HG03064 (cell line): ENCODE measurements at regions not wholly inside any gene's neighbourhood (a gene's known extent, or its start where the extent isn't known, plus 50 kb on each side); places are given as distances from the start of the nearest gene placed in this dataset.
"Not testable (repeated sequence)": the region's sequence is repeated elsewhere in the genome, so short reads cannot be mapped to it uniquely, and the experiment has no call there.

Experiments
- ATAC-seq: cut with Tn5 transposase; IDR thresholded peaks from one replicate; pipeline ENCODE4 v1.9.1; 2021; ENCODE audit warnings: low read depth; ENCODE audit not compliant: unreplicated experiment

DNA sequence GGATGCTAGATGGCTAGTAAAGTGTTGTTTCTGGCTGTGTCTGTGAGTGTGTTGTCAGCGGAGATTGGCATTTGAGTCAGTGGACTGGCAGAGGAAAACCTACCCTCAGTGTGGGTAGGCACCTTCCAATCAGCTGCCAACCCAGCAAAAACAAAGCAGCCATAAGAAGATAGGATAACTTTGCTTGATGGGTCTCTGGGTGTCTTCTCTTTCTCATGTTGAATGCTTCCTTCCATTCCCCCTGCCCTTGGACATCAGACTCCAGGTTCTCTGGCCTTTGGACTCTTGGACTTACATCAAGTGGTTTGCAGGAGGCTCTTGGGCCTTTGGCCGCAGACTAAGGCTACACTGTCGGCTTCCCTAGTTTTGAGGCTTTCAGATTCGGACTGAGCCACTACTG lies 429.0 kb upstream of the ZNF804A start:
- no peak for ATAC-seq

DNA sequence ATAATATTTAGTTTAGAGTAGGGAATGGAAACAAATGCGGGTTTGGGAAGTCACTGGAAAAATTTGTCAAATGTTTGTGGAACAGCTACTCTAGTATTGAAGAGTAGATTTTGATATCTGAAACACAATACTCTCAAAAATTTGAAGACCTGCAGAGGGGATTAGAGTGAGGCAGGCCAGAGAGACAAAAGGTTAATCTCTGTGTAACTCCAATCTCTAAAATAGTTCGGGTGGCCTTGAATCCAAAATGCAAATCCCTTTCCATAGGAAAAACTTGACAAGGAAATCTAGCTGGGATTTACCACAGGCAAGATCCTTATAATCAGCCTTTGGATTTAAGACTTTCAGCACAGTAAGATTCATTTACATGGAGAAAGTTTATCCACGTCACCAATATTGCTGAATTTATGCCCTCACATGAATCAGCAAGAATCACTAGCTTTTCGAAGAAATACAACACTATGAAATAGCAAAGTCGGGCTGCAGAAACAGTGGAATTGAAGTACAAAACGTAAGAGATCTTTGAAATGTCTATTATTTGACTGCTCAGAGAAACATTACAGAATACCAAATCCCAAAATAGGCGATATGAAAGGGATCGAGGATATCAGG lies 423.7 kb upstream of the ZNF804A start:
- no peak for ATAC-seq

DNA sequence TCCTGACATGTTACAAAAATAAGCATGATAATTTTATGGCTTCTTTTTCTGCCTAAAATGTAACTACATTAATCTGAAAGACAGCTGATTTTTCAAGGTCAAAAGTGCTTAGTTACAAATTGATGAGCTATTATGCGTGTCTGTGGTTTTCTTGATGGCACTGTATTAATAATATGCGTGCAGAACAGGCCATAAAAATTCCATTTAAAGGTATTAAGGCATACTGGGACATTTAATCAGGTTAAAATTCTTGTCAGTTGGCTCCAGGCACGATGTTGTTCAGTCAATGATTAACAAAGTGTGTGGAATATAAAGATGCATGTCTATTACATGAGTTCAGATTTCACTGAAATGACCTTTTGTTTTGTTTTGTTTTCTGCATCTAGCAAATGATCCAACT lies 420.1 kb upstream of the ZNF804A start:
- no peak for ATAC-seq

DNA sequence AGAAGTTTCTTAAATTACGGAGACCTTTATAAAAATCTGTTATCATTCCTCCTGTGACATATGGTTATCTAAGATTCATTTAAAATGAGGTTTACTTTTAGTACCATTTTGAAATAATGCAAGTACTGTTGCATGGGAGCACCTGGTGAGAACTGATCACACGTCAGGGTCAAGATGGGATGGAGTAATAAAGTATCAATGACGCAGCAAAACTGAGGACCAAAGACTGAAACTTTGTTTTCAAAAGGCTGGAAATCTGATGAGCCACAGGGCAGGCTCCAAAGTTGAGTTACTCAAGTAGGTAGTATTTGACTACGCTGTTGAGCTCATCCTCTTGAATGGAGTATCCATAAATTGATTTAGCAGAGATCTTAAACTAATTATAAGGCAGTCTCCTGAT lies 411.9 kb upstream of the ZNF804A start:
- no peak for ATAC-seq

DNA sequence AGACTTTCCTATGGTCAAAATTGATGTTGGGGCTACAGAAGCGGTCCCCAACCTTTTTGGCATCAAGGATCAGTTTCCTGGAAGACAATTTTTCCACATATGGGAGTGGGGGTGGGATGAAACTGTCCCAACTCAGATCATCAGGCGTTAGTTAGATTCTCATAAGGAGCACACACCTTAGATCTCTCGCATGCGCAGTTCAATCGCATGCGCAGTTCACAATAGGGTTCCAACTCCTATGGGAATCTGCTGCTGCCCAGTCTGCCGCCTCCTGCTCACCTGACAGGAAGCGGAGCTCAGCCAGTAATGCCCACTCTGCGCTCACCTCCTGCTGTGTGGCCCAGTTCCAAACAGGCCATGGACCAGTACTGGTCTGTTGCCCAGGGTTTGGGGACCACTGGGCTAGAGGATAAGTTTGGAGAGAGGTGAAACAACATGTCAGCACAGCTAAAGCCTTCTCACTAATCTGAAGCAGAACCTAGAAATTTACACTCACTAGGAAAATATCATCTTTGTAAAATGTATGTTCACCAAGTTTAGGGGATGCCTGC lies 410.8 kb upstream of the ZNF804A start:
- ATAC-seq: no peak

DNA sequence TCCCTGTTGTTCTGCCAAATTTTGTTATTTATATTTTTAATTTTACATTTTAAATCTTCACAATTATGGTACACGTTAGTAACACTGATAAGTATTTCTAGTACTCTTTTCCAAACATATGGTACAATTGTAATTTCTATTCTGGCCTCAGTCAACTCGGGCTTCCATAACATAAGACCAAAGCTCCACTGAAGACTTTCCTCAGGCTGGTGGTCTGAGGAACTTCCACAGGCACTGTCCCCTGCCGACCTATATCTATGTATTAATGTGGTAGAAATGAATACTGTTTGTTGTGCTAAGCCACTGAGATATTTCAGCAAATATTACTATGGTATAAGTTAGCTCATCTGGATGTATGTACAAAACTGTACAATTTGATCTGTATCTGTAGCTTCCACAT lies 407.6 kb upstream of the ZNF804A start:
- no peak for ATAC-seq

DNA sequence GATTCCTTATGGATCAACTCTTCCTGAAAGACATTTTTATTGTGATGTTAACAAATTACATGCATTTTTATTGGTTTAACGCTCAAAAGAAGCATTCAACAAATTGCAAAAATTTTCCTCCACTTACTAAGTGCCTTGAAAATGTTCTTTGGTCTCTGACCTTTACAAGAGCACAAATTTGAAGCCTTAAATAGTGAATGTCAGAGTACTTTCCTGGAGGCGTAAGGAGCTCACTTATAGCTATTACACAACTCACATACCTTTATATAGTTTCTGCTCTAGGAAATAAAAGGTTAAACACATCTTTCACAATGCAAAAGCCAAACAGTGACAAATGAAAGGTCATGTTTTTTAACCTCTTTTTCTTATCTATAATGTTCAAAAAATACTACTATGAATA lies 405.7 kb upstream of the ZNF804A start:
- ATAC-seq: no peak

DNA sequence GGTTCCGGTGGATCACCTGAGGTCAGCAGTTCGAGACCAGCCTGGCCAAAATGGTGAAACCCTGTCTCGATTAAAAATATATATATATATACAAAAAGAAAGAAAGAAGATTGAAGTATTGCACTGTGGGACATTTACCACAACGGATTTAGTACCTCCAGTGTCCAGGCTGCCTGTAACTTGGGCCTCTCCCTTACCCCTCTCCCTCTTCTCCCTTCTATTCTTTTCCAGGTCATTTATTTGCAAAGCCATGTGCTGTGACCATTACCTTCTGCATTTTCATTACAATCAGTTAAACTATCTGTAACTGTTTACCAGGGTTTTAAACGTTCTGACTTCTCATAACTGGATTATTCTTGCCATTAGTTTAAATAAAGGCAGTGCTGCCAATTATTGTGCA lies 400.9 kb upstream of the ZNF804A start:
- ATAC-seq: no peak

DNA sequence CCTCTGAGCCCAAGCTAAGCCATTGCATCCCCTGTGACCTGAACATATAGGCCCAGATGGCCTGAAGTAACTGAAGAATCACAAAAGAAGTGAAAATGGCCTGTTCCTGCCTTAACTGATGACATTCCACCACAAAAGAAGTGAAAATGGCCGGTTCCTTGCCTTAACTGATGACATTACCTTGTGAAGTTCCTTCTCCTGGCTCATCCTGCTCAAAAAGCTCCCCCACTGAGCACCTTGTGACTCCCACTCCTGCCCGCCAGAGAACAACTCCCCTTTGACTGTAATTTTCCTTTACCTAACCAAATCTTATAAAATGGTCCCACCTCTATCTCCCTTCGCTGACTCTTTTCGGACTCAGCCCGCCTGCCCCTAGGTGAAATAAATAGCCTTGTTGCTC lies 399.5 kb upstream of the ZNF804A start:
- not testable (repeated sequence) for ATAC-seq

DNA sequence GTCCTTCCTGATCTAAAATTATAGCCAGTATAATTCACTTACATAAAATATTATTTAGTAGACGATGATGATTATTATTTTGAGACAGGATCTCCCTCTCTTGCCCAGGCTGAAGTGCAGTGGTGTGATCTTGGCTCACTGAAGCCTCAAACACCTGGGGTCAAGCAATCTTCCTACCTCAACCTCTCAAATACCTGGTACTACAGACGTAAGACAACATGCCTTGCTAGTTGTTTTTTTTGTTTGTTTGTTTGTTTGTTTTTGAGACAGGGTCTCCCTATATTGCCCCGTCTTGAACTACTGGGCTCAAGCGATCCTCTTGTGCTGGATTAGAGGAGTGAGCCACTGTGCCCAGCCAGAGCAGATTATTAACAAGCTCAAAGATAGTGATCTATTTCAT lies 399.1 kb upstream of the ZNF804A start:
- ATAC-seq: no peak

DNA sequence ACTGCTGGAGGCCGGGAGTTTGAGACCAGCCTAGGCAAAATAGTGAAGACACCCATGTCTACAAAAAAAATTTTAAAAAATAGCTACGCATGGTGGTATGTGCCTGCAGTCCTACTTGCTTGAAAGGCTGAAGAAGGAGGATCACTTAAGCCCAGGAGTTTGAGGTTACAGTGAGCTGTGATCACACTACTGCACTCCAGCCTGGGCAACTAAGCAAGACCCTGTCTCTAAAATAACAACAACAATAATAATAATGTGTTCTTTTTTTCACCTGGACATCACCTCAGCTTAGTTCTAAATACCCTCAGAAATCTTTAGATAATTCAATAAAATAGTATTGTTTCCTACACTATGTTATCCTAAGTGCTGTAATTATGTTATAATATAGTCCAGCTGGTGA lies 397.1 kb upstream of the ZNF804A start:
- ATAC-seq: no peak

DNA sequence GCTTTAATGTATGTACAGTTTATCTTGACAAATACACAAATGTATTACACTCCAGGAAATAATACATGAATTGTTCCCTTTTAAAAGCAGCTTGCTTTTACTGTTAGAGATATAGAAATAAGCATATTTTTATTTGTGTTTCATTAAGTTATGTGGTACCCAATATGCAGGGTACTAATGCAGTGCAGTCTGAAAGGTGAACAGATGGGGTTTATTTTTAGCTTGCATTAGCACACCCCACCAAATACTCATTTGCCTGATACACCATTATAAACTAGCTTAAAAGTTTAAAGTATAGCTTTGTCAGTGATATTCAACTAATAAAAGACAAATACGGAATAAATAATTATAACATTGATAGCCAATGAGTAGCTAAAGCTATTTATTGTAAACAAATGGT lies 394.7 kb upstream of the ZNF804A start:
- no peak for ATAC-seq

DNA sequence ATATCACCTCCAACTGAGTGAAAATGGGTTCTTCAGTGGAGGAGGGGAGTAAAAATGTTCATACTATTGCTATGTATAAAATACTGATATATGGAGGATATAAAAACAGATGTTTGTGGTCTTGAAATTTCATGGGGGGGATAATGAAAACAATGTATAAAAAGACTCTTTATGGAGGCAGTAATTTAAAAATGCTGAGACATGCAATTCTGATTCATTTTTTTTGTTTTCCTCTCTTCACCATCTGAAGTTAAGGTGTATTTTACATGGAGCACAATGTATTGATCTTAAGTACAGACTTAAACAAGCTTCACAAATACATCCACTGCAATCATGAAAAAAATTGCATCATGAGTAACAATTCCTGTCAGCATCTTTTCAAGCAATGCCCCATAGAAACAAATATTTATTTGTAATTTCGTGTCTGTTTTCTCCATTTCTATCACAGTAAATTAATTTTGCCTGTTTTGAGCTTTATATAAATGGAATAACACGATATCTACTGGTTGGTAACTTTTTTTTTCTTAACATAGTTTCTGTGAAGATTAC lies 393.2 kb upstream of the ZNF804A start:
- ATAC-seq: no peak

DNA sequence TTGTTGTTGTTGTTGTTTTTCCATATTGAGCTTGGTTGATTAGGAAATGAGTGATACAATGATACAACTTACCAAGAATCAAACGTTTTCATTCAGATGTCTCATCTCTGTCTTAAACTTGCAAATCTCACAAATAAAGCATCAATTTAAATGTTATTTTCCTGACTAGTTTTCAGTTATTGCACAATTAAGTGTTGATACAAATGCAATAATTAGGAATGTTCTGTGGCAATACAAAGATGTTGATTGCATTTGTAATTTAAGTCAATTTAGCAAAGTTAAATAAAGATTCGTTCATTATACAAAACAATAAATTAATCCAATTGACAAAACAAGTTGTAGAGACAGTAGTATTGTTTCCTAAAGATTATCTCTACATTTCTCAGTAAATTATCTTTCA lies 392.3 kb upstream of the ZNF804A start:
- ATAC-seq: no peak

DNA sequence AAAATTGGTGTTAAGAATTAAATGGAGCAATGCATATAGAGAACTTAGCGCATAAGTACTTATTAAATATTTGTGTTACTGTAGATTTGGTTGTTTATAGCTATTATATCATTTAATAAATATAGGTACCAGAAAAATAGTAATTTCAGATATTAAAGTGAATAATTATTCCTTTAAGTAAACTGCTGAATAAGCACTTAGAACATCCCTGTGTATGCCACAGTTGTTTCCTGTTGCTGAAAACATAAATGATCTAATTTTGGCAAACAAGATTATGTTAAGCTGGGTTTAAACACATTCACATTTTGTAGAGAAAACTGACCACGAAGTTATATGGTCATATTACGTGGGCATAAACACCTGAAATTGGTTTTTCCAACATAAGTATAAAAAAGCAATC lies 388.0 kb upstream of the ZNF804A start:
- no peak for ATAC-seq

DNA sequence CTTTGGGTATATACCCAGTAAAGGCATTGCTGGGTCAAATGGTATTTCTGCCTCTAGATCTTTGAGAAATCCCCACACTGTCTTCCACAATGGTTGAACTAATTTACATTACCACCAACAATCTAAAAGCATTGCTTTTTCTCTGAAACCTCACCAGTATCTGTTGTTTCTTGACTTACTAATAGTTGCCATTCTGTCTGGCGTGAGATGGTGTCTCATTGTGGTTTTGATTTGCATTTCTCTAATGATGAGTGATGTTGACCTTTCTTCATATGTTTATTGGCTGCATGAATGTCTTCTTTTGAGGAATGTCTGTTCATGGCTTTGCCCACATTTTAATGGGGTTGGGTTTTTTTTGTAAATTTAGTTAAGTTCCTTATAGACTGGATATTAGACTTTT lies 382.6 kb upstream of the ZNF804A start:
- no peak for ATAC-seq

DNA sequence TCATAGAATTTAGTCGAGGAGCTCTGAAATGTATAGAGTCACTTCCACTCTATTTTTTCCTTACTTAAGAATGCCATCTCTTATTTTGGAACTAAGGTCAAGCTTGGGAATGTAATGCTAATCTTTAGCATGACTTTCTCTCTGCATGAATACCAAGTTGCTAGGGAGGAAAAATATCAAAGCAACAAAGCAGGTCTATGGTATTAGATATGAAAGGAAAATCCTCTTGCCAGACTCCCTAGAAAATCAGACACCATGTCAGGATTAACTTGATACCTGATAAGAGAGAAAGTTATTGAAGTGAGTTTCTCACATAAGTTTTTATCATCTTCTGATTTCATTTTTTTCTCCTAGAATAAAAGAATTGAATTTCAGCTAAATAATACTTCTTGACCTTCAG lies 341.7 kb upstream of the ZNF804A start:
- no peak for ATAC-seq

DNA sequence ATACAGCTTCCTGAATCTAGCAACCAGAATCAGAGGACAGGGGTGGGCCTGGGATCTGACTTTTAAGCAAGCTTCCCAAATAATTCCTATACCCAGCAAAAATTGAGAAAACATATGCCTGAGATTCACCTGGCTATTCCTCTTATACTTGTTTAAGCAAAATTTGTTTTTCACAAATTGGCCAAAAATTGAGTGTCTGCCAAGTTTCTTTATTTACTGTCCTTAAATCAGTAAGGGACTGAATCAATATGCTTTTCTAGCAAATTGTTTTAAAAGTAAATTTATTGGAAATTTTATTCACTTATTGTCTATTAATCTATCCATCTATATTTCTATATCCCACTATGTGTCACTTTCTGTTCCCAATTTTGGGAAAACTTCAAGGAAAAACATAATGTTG lies 337.0 kb upstream of the ZNF804A start:
- ATAC-seq: no peak

DNA sequence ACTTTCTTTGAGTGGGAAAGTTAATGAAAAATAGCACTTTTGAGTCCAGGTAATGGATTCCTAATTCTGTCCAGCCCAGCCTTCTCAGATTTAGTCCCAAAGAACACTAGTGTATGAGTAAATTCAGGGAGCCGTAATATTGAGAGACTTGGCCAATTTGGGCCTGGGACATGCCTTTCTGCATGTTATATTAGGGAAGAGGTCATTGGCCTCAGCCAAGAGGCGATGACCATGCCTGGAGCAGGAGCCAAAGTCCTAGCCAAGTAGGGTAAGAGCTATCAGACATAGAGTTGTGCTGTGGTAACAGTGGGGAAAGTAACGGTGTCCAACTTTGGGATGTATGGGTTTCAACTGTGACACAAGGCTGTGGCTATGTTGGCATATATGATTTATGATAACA lies 336.5 kb upstream of the ZNF804A start:
- no peak for ATAC-seq

DNA sequence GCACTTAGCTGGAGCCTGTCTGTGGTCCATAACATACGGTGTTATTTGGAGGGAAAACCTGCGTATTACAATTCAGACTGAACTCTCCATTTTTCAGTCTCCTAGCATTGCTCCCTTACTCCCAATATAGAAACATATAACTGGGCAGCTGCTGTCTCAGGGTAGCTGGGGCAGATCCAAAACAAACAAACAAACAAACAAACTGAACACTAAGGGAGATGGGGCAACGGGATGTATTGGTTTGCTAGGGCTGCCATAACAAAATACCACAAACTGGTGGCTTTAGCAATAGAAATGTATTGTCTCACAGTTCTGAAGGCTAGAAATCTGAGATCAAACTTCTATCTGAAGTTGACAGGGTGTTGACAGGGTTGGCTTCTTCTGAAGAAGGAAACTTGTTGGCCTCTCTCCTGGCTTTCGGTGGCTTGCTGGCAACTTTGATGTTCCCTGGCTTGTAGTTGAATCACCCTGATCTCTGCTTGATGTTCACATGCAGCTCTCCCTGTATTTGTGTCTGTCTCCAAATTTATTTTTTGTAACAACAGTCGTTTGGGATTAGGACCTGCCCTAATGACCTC lies 329.3 kb upstream of the ZNF804A start:
- no peak for ATAC-seq

DNA sequence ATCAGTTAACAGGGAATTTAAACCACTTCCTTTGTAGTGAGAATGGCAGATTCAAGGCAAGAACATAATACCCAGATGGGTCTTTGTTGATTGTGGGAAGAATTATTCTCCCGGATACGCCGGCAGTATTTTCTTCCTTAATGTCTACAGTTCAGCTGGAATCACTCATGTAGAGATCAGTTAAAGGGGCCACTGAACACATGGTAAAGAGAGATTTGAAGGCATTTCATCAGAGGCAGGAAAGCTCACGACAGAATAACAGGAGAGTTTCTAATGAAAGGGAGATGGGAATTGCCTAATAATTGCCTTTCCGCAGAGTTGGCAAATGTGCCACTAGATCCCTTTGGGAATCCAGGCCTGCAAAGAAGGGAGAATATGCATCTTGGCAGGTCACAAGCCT lies 327.7 kb upstream of the ZNF804A start:
- no peak for ATAC-seq

DNA sequence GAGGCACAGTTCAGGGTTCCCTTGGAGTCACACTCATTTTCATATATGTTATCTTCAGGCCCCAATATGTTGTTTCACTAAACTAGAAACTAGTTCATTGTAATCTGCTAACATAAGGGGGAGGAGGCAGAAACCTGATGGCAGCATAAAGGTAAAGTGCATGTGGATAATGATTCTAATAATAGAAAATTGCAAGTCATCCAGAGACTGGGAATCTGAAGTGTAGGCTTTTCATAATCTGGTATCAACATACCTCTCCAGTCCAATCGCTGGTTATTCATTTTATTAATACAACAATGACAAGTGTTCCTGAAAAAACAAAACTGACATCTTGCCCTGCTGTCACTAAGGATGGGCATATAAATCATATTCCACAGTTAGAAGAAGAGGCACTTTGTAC lies 326.3 kb upstream of the ZNF804A start:
- no peak for ATAC-seq
